GM20000 (cell line): ENCODE measurements at regions not wholly inside any gene's neighbourhood (a gene's known extent, or its start where the extent isn't known, plus 50 kb on each side); places are given as distances from the start of the nearest gene placed in this dataset.

Source experiments
- DNase-seq: peaks from one replicate; pipeline ENCODE4 v3.0.0; 2012; ENCODE audit warnings: low spot score
- CTCF ChIP-seq: IDR thresholded peaks from 2 replicates; pipeline ENCODE4 v1.5.1; 2012; ENCODE audit warnings: mild to moderate bottlenecking, control low read depth; ENCODE audit errors: extremely low read depth, missing control alignments

GRCh38 chr5:61653807-61654580 lies 321.9 kb downstream of the ZSWIM6 start:
- no peak for TF ChIP-seq CTCF
- no peak for DNase-seq

- DNase-seq, result no peak
- no peak for TF ChIP-seq CTCF
These were observed 322.8 kb downstream of the ZSWIM6 start for GRCh38 chr5:61654876-61655275.

- TF ChIP-seq CTCF, result no peak
- no peak for DNase-seq
These were observed 325.0 kb downstream of the ZSWIM6 start for GRCh38 chr5:61657010-61657409.

GRCh38 chr5:61657686-61658085 lies 325.6 kb downstream of the ZSWIM6 start:
- TF ChIP-seq CTCF, result no peak
- DNase-seq, result no peak

GRCh38 chr5:61658592-61659008 lies 326.5 kb downstream of the ZSWIM6 start:
- DNase-seq, result peak; percentile 75

GRCh38 chr5:61659221-61659696 lies 327.2 kb downstream of the ZSWIM6 start:
- DNase-seq, result no peak
- no peak for TF ChIP-seq CTCF

More at GRCh38 chr5:61658592-61659008, 326.5 kb downstream of the ZSWIM6 start:
- TF ChIP-seq CTCF, result peak; percentile 85

GRCh38 chr5:61662670-61663069 lies 330.6 kb downstream of the ZSWIM6 start:
- no peak for DNase-seq
- TF ChIP-seq CTCF, result no peak
